ENCODE measurements at regions not wholly inside any gene's neighbourhood (a gene's known extent, or its start where the extent isn't known, plus 50 kb on each side); places are given as distances from the start of the nearest gene placed in this dataset.

DNA sequence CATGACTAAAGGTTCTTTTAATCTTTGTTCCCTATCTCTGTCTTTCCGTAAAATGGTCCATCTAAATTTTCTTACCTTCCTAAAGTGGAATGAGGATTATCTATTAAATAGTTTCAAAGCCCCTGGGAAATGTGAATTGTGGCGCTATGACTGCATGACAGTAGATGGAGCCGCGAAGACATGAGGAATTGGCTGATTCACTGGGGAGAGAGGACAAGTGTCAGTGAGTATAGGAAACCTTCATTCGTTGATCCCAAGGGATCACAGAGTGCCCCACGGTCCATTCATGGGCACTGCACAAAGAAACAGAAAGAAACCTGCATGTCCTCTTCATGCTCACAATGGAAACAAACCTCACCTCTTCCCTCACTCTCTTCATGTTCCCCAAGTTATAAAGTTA, 479.3 kb upstream of the BTBD3 start:
- DNase-seq (ENCODE audit: extremely low spot score, insufficient read length, low read depth): no peak
- no peak for FAIRE-seq

DNA sequence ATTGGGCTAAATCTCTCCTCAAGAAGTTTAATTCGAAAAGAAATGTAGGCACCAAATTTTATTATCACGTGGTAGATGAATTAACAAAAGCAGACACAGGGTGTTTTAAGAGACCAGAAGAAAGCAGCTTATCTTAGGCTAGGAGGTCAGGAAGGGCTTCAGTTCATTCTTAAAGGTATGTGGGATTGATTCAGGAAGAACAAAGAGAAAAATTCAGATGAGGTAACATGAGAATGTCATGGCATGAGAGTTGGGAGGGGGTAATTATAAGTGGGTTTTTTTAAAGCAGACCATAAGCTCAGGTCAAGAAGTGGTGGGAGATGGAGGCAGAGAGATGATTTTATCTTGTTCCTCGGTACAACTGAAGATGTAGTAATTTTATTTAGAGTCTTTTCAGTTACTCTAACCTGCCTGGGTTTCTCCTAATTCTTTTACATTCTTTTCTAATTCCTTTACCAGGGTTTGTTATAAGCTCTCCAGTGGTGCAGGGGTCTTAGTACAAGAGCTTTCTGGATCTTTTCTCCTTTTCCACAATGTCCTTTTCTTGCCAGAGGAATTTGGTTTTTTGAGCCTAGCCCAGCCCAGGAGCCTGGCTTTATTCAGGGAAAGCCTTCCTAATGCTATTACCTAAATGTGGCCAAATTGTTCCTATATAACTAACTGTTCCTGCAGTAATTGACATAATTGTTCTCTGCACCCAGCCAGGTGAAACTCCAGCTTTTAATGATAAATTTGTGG, 474.1 kb upstream of the BTBD3 start:
- no peak for DNase-seq (ENCODE audit: extremely low spot score, insufficient read length, low read depth)
- FAIRE-seq: no peak

DNA sequence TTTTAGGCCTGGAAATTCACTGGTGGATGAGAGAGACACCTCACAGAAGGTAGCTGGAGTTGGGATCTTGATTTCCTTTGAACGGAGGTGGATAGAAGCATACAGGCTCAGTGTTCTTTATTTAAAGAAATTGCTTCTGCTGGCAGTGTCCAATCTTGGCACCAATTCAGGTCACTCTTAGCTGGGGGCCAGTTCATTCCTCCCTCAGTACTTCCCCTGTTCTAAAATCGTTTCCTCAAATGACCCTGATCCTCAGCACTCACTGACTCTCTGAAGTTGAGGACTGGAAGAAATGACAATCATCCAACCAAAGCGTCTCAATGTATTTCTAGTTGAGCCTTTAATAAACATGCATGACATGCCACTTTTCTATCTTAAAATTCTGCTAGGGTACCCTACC, 472.5 kb upstream of the BTBD3 start:
- FAIRE-seq: no peak
- no peak for DNase-seq (ENCODE audit: extremely low spot score, insufficient read length, low read depth)

GRCh38 chr20:11445891-11446290, 471.8 kb upstream of the BTBD3 start:
- no peak for DNase-seq (ENCODE audit: extremely low spot score, insufficient read length, low read depth)
- FAIRE-seq: no peak

DNA sequence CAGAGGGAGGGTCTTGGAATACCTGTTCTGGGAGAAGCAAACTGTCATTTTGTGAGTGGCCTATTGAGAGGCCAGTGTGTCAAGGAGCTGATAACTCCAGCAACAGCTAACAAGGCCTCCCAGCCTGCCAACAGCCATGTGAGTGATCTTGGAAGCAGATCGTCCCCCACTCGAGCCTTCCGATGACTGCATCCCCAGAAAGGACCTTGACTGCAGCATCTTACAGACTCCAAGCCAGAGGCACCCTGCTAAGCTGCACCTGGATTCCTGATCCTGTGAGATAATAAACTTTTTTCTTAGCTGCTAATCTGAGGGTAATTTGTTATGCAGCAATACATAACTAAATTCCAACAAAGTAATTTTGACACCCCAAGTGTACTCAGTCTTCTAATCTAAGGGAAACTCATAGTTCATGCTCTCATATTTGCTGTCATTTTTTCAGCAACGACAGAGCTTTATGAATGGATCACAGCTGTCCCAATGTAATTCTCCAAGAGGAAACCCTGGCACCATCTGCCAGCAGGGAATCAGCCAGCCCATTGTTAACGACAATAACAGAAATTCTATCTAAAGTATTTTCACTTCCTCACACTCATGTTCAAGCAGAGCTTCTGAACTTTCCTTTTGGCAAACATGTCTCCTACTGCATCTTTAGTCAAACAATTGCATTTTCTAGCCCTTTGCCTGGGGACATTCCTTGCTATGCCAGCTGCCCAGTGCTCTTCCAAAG, 470.2 kb upstream of the BTBD3 start:
- no peak for DNase-seq (ENCODE audit: extremely low spot score, insufficient read length, low read depth)
- FAIRE-seq: no peak

DNA sequence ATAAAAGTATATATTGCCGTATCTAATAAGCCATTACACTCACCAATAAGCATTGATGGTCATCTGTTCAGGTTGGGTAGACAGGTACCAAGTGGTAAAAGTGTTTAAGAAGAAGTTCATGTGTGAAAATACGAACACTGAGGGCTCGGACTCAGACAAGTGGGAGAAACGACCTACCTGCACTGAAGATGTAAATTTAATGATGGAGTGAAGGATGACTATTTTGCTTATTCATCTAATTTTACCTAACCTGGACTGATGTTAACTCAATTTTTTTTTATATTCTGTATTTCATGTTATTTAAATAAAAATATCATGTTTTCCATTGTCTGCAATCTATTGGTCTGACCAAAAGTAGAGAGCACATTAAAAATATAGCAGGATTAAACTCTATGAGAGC, 469.1 kb upstream of the BTBD3 start:
- no peak for FAIRE-seq
- no peak for DNase-seq (ENCODE audit: extremely low spot score, insufficient read length, low read depth)

GRCh38 chr20:11451793-11452291, 465.9 kb upstream of the BTBD3 start:
- no peak for FAIRE-seq
- DNase-seq (ENCODE audit: extremely low spot score, insufficient read length, low read depth): no peak

DNA sequence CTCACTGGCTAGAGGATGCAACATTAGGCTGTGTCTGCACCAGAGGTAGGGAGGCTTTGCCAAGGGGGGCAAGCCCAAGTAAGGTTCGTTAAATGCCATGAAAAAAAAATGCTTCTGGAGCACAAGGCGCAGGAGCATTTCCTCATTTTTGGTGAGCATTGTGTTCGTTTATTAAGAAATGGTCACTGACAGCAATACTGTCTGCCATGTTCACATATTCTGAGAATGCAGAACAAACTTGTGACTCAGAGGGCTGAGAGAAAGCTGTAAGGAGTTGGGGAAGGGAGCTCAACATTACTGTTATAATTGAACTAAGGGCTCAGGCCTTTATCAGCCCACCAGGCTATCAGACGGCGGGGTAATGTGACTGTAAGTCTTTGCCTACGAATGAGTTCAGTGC, 465.4 kb upstream of the BTBD3 start:
- DNase-seq (ENCODE audit: extremely low spot score, insufficient read length, low read depth): no peak
- FAIRE-seq: no peak

- no peak for FAIRE-seq
- no peak for DNase-seq (ENCODE audit: extremely low spot score, insufficient read length, low read depth)
Measured at GRCh38 chr20:11453430-11453829, 464.3 kb upstream of the BTBD3 start.

GRCh38 chr20:11454966-11455799, 462.5 kb upstream of the BTBD3 start:
- FAIRE-seq (peak; percentile 9), DNase-seq (ENCODE audit: extremely low spot score, insufficient read length, low read depth) (no peak)

- FAIRE-seq: no peak
- DNase-seq (ENCODE audit: extremely low spot score, insufficient read length, low read depth): no peak
Measured at GRCh38 chr20:11457488-11457887, 460.2 kb upstream of the BTBD3 start.

DNA sequence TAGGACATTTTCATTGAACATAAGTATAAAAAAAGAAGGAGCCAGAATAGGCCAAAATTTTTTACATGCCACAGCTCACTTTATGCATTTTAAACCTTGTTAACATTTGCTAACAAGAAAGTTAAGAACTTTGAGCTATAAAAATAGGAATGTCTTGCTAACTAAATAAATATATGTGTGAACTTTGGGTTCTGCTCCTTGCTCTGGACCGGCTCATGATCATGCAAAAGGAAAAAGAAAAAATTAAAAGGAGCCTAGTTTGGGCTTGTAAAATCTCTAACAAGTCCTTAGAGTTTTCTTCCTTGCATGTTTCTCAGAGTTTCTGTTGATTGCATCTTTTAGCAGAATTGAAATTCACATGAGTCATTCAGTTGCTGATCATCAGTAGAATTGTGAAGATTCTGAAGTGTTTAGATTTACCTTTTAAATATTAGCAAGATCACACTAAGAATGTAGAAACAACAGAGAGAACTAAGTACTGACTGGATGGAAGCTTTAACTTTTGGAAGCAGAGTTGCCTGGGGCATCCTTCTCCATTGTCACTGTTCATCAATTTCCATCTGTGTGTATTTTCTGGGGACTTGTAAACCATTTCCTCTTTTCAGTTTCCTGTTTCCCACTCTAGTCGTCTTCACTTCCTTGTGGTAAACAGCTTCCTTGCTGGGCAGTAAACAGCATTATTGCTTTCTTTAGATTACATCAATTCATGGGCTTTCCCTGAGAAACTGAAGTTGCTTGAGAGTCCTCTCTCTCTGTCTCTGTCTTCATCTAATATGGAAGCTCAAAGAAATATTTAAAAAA, 458.4 kb upstream of the BTBD3 start:
- FAIRE-seq (no peak), DNase-seq (ENCODE audit: extremely low spot score, insufficient read length, low read depth) (no peak)

GRCh38 chr20:11467436-11467835, 450.3 kb upstream of the BTBD3 start:
- DNase-seq (ENCODE audit: extremely low spot score, insufficient read length, low read depth): no peak
- FAIRE-seq: no peak

DNA sequence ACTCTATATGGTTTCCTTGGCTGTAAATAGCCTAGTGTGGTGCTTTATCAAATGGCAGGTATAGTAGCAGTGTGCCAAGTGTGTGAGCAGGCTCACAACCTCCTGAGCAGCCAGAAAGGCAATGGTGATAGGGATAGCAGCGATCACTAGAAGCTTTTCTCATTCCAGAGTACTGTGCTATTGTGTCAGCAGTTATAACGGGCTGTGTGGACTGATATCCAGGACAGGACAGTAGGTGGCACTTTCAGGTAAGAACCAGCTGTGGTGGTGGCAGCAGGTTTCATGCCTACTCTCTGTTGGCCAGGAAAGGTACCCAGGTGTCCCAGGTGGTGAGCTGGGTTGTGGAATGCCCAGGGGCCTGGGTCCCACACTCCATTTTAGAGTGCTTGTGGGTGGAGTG, 448.8 kb upstream of the BTBD3 start:
- FAIRE-seq (no peak), DNase-seq (ENCODE audit: extremely low spot score, insufficient read length, low read depth) (no peak)

DNA sequence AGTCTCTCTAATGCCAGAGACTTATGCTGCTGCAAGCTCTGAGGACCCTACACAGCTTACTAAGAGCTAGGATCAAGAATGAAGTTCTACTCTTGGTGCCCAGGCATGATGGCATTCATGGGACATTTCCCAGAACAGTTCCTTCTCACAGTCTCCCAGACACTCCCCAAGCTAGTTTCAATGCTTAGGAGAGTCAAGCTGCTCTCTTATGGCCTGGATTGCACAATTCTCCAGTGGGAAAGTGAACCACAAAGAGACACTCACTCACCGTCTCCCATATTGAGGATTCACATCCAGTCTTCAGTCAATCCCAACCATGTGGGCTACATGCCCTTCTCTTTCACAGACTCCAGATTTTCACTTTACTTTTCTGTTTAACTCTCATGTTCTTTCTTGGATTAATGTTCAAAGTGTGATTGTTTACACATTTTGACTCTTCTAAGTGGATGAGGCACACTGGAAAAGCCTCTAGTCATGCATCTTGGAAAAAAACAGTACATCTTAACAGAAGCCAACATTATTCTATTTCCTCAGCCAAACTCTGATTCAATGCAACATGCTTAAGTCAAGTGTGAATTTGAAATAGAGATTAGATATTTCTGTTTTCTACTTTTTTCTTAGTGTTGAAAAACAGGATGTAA, 447.8 kb upstream of the BTBD3 start:
- DNase-seq (ENCODE audit: extremely low spot score, insufficient read length, low read depth) (no peak), FAIRE-seq (no peak)

- FAIRE-seq (no peak), DNase-seq (ENCODE audit: extremely low spot score, insufficient read length, low read depth) (no peak)
Measured at GRCh38 chr20:11473983-11474382, 443.7 kb upstream of the BTBD3 start.

DNA sequence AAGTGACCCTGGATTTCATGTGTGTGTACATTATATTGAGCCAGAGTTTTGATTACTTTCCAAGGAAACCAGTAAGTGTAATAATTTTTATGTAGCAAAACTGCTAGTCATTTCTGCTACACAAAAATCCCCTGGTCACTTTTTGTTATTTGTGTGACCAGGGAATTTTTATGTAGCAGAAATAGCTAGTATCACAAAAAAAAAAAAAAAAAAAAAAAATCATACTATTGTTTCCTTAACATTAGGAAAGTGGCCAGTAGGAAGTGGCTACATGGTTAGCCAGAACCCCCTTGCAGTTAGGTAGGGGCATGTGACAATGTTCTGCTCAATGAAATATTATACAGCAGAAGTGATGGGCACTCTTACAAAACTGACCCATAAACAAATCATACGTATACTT, 434.0 kb upstream of the BTBD3 start:
- DNase-seq (ENCODE audit: extremely low spot score, insufficient read length, low read depth) (no peak), FAIRE-seq (no peak)

- DNase-seq (ENCODE audit: extremely low spot score, insufficient read length, low read depth): no peak
- FAIRE-seq: no peak
Measured at GRCh38 chr20:11484479-11484878, 433.2 kb upstream of the BTBD3 start.

- FAIRE-seq: no peak
Measured at GRCh38 chr20:11492386-11492785, 425.3 kb upstream of the BTBD3 start.

DNA sequence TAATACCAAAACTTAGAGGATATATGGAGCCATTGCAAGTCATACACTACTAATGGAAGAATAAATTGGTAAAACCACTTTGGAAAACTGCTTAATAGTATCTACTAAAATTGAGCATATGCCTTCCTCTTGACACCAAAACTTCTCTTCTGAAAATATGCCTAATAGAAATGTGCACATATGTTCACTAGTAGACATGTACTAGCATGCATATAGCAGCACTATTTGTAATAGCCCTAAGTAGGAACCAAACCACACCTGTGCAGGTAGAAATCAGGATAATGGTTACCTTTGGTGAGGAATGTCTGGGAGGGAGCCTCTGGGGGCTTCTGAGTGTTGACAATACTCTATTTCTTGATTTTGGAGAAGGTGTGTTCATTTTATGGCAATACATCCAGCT, 424.8 kb upstream of the BTBD3 start:
- FAIRE-seq (no peak), DNase-seq (ENCODE audit: extremely low spot score, insufficient read length, low read depth) (no peak)

More at GRCh38 chr20:11492386-11492785, 425.3 kb upstream of the BTBD3 start:
- no peak for DNase-seq (ENCODE audit: extremely low spot score, insufficient read length, low read depth)

Measured in GM18507 (cell line).